CD14-positive monocyte (primary cell): ENCODE measurements at regions not wholly inside any gene's neighbourhood (a gene's known extent, or its start where the extent isn't known, plus 50 kb on each side); places are given as distances from the start of the nearest gene placed in this dataset.
"Not testable (repeated sequence)": the region's sequence is repeated elsewhere in the genome, so short reads cannot be mapped to it uniquely, and the experiment has no call there.

Experiments used
- DNase-seq, 3 donors: peaks; one replicate each; pipeline ENCODE4 v3.0.0-alpha.2; 2011 to 2022
- H2AFZ ChIP-seq: 2 replicates; pipeline ENCODE4 v1.6.0; 2012; ENCODE audit warnings: mild to moderate bottlenecking, low read depth, low read length, inconsistent platforms; ENCODE audit not compliant: insufficient read depth, poor library complexity, severe bottlenecking
- H3K27ac ChIP-seq, 2 donors: 1 replicate in 1 of 2; 2 replicates in 1 of 2; pipeline ENCODE4 v1.5.1; 2012 to 2013; ENCODE audit warnings: low read length in 2 of 2, control low read depth in 1 of 2, inconsistent platforms in 1 of 2, low read depth in 1 of 2, mild to moderate bottlenecking in 1 of 2
- H3K27me3 ChIP-seq, 2 donors: one replicate each; pipeline versions ENCODE4 v1.6.0 to v1.6.1; 2011 to 2013; ENCODE audit warnings: low read length in 2 of 2; ENCODE audit not compliant: control insufficient read depth in 2 of 2, insufficient read depth in 2 of 2
- H3K36me3 ChIP-seq, 2 donors: replicated peaks in 1 of 2; 1 replicate in 1 of 2; 2 replicates in 1 of 2; pipeline versions ENCODE4 v1.5.1 to v1.6.1; 2012 to 2013; ENCODE audit warnings: low read length in 2 of 2, control low read depth in 1 of 2, inconsistent platforms in 1 of 2, mild to moderate bottlenecking in 1 of 2; ENCODE audit not compliant: insufficient read depth in 2 of 2, control insufficient read depth in 1 of 2
- H3K4me1 ChIP-seq, 2 donors: 1 replicate in 1 of 2; 2 replicates in 1 of 2; pipeline versions ENCODE4 v1.5.1 to v1.6.1; 2012 to 2013; ENCODE audit warnings: low read length in 2 of 2, control low read depth in 1 of 2, inconsistent platforms in 1 of 2, mild to moderate bottlenecking in 1 of 2, moderate library complexity in 1 of 2; ENCODE audit not compliant: insufficient read depth in 2 of 2, control insufficient read depth in 1 of 2
- H3K4me2 ChIP-seq: replicated peaks from 2 replicates; pipeline ENCODE3; 2012; ENCODE audit warnings: low read length, moderate library complexity, mild to moderate bottlenecking; ENCODE audit not compliant: poor library complexity, severe bottlenecking; ENCODE audit errors: extremely low read depth
- H3K4me3 ChIP-seq, 3 experiments: fragments of 200-600 bp in 1 of 3; sonication (generic) in 1 of 3; replicated peaks in 1 of 3; 1 replicate in 2 of 3; 2 replicates in 1 of 3; pipeline ENCODE4 v1.5.1; 2011 to 2013; ENCODE audit warnings: low read length in 3 of 3, mild to moderate bottlenecking in 3 of 3, control low read depth in 2 of 3, low read depth in 2 of 3, inconsistent platforms in 1 of 3, moderate library complexity in 1 of 3
- H3K79me2 ChIP-seq: 2 replicates; pipeline ENCODE4 v1.6.0; 2012; ENCODE audit warnings: mild to moderate bottlenecking, control low read depth, inconsistent platforms, low read length, moderate library complexity; ENCODE audit not compliant: insufficient read depth
- H3K9ac ChIP-seq: 2 replicates; pipeline ENCODE4 v1.6.0; 2017; ENCODE audit warnings: low read length, mild to moderate bottlenecking; ENCODE audit not compliant: insufficient read depth, poor library complexity, severe bottlenecking
- H3K9me3 ChIP-seq, 2 donors: replicated peaks in 1 of 2; 1 replicate in 1 of 2; 2 replicates in 1 of 2; pipeline versions ENCODE4 v1.5.1 to v1.6.1; 2012 to 2013; ENCODE audit warnings: low read length in 2 of 2, control low read depth in 1 of 2; ENCODE audit not compliant: control insufficient read depth in 1 of 2, insufficient read depth in 1 of 2
- H4K20me1 ChIP-seq: 2 replicates; pipeline ENCODE4 v1.6.0; 2012; ENCODE audit warnings: mild to moderate bottlenecking, low read length, control low read depth, moderate library complexity; ENCODE audit not compliant: insufficient read depth
- H3K27ac Mint-ChIP-seq, 7 donors: one replicate each; pipeline ENCODE4 v1.8.0; 2020; ENCODE audit warnings: mild to moderate bottlenecking in 7 of 7, mixed read lengths in 7 of 7, moderate library complexity in 6 of 7, inconsistent platforms in 2 of 7
- H3K27me3 Mint-ChIP-seq, 3 donors: one replicate each; pipeline ENCODE4 v1.8.0; 2021 to 2022; ENCODE audit warnings: low read depth in 3 of 3, mild to moderate bottlenecking in 3 of 3, mixed read lengths in 3 of 3, moderate library complexity in 3 of 3, inconsistent platforms in 1 of 3
- H3K36me3 Mint-ChIP-seq, 2 donors: one replicate each; pipeline ENCODE4 v1.8.0; 2020; ENCODE audit warnings: mixed read lengths in 2 of 2, inconsistent platforms in 1 of 2, mild to moderate bottlenecking in 1 of 2
- H3K4me1 Mint-ChIP-seq: one replicate; pipeline ENCODE4 v1.8.0; 2020; ENCODE audit warnings: mild to moderate bottlenecking, mixed read lengths
- H3K4me3 Mint-ChIP-seq, 2 donors: one replicate each; pipeline ENCODE4 v1.8.0; 2020; ENCODE audit warnings: mild to moderate bottlenecking in 2 of 2, mixed read lengths in 2 of 2, moderate library complexity in 1 of 2
- H3K9me3 Mint-ChIP-seq, 7 donors: one replicate each; pipeline ENCODE4 v1.8.0; 2020 to 2022; ENCODE audit warnings: mixed read lengths in 7 of 7, mild to moderate bottlenecking in 6 of 7, moderate library complexity in 6 of 7, inconsistent platforms in 2 of 7
- CTCF ChIP-seq: fragments of 200-600 bp; IDR thresholded peaks from one replicate; pipeline ENCODE4 v1.8.0; 2022; ENCODE audit warnings: antibody characterized with exemption, mild to moderate bottlenecking
- WGBS: methylation state at CpG from one replicate; pipeline ENCODE4 v1.1.5; 2013; ENCODE audit warnings: missing lambda C conversion rate; ENCODE audit not compliant: insufficient coverage; 5-methylcytosine and 5-hydroxymethylcytosine counted together
- intact Hi-C, 2 donors: fragments of 100-400 bp; cut with micrococcal nuclease; formaldehyde crosslinking; loops; one replicate each; pipeline versions ENCODE4 v1.15.0 to v1.15.1; 2023

DNA sequence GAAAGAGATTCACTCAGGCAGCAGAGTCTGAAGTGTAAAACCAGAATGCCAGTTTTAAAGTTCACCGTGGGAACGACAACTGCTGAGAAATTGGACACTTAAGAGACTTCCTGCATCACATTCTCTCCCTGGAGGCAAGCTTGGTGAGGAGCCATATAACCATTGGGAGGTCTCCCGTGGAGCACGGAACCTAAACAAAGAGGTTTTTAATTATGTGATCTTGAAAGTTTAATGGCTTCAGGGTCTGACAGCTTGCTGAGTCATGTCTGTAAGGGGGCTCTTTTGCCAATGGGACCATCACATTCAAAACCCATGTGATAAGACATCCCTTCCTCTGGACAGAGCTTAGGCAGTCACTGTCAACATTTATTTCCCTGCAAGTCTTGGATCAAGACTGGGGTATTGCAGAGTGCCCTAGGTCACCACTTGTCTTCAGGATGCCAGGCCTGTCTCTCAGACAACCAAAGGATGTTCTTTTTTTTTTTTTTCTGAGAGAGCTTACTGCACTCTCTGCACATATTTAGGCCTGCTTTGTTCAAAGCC lies 674.4 kb downstream of the TYW1 start:
- Mint-ChIP-seq H3K27me3 (peaks cover 0 to 2% (median 0%) of the 10 kb centered on the region in 3 donors), H3K36me3 (no peaks in the 10 kb centered on the region), H3K9me3 (peaks cover 10 to 42% (median 23%) of the 10 kb centered on the region in 7 donors), H3K4me1 (no peaks in the 10 kb centered on the region), H3K27ac (no peak overlapping the region), H3K4me3 (no peak overlapping the region)
- no peaks in the 10 kb centered on the region for H3K36me3 ChIP-seq
- DNase-seq = no peak
- H3K9me3 ChIP-seq = peaks cover 37 to 39% of the 10 kb centered on the region in 2 donors
- no peaks in the 10 kb centered on the region for H3K27me3 ChIP-seq
- no peak overlapping the region for H3K9ac ChIP-seq
- 79% methylated on average over 2 of the region's 4 CpGs for WGBS
- no peak overlapping the region for H3K4me3 ChIP-seq
- no peak overlapping the region for H3K4me2 ChIP-seq
- no peaks in the 10 kb centered on the region for H3K4me1 ChIP-seq
- no peak for TF ChIP-seq CTCF
- intact Hi-C loops = no loop called here
- no peak overlapping the region for H3K27ac ChIP-seq
- no peaks in the 10 kb centered on the region for H3K79me2 ChIP-seq
- H4K20me1 ChIP-seq = no peaks in the 10 kb centered on the region
- H2AFZ ChIP-seq = no peak overlapping the region

GRCh38 chr7:67673861-67674260 lies 677.2 kb downstream of the TYW1 start:
- H3K9me3 Mint-ChIP-seq = peaks cover 17 to 55% (median 35%) of the 10 kb centered on the region in 7 donors
- 20% methylated on average over 1 of the region's 3 CpGs for WGBS

DNA sequence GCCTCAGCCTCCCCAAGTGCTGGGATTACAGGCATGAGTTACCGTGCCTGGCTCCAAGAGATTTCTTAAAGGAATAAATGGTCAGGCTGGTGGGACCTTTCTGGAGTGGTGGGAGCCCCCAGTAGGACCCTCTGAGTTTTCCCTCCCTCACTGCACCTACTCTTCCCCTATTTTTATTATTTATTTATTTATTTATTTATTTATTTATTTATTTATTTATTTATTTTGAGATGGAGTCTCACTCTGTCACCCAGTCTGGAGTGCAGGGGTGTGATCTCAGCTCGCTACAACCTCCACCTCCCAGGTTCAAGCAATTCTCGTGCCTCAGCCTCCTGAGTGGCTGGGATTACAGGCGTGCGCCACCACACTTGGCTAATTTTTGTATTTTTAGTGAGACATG lies 678.2 kb downstream of the TYW1 start:
- H3K36me3 Mint-ChIP-seq, H3K27ac Mint-ChIP-seq, H2AFZ ChIP-seq, H3K4me2 ChIP-seq, H3K9ac ChIP-seq, H3K4me3 Mint-ChIP-seq, intact Hi-C loops, H3K4me3 ChIP-seq, H3K4me1 ChIP-seq, H3K27ac ChIP-seq, H3K36me3 ChIP-seq, H3K79me2 ChIP-seq, H3K27me3 Mint-ChIP-seq, H4K20me1 ChIP-seq, H3K27me3 ChIP-seq, DNase-seq, H3K4me1 Mint-ChIP-seq: not testable (repeated sequence)
- peaks cover 46 to 47% of the 10 kb centered on the region in 2 donors for H3K9me3 ChIP-seq
- peaks cover 15 to 63% (median 37%) of the 10 kb centered on the region in 7 donors for H3K9me3 Mint-ChIP-seq
- WGBS = no CpG with 5 or more reads among the region's 5 CpGs

More at GRCh38 chr7:67673861-67674260, 677.2 kb downstream of the TYW1 start:
- Histone ChIP-seq H3K9me3 (peaks cover 46 to 48% of the 10 kb centered on the region in 2 donors), H4K20me1 (no peaks in the 10 kb centered on the region), H3K4me1 (no peaks in the 10 kb centered on the region), H2AFZ (no peak overlapping the region), H3K4me2 (no peak overlapping the region), H3K9ac (no peak overlapping the region), H3K4me3 (no peak overlapping the region), H3K27me3 (no peaks in the 10 kb centered on the region), H3K79me2 (no peaks in the 10 kb centered on the region), H3K36me3 (no peaks in the 10 kb centered on the region), H3K27ac (no peak overlapping the region)
- DNase-seq = no peak
- no peaks in the 10 kb centered on the region for H3K4me1 Mint-ChIP-seq
- H3K4me3 Mint-ChIP-seq = no peak overlapping the region
- TF ChIP-seq CTCF = no peak
- peaks cover 0 to 2% (median 0%) of the 10 kb centered on the region in 3 donors for H3K27me3 Mint-ChIP-seq
- intact Hi-C loops = no loop called here
- H3K36me3 Mint-ChIP-seq = no peaks in the 10 kb centered on the region
- no peak overlapping the region for H3K27ac Mint-ChIP-seq
